MM.1S (cell line): ENCODE measurements at regions not wholly inside any gene's neighbourhood (a gene's known extent, or its start where the extent isn't known, plus 50 kb on each side); places are given as distances from the start of the nearest gene placed in this dataset.

Source experiments
- DNase-seq: peaks from one replicate; pipeline ENCODE4 v3.0.0-alpha.2; 2015
- H2AFZ ChIP-seq: fragments of 300-600 bp; sonication (generic); 2 replicates; pipeline ENCODE4 v1.6.0; 2016; ENCODE audit warnings: antibody characterized with exemption, low read length
- H3F3A ChIP-seq: fragments of 300-600 bp; sonication (generic); 2 replicates; pipeline ENCODE4 v1.6.1; 2016; ENCODE audit warnings: mild to moderate bottlenecking, antibody characterized with exemption, low read length, moderate library complexity, mixed read lengths; ENCODE audit not compliant: insufficient read depth
- H3K27ac ChIP-seq: fragments of 300-600 bp; sonication (generic); 2 replicates; pipeline ENCODE4 v1.5.1; 2016; ENCODE audit warnings: mild to moderate bottlenecking, low read length
- H3K27me3 ChIP-seq: fragments of 300-600 bp; sonication (generic); replicated peaks from 2 replicates; pipeline ENCODE4 v1.6.0; 2016; ENCODE audit warnings: low read length; ENCODE audit not compliant: insufficient read depth
- H3K36me3 ChIP-seq: fragments of 300-600 bp; sonication (generic); replicated peaks from 2 replicates; pipeline ENCODE4 v1.6.1; 2016; ENCODE audit warnings: mild to moderate bottlenecking, low read length, mixed read lengths; ENCODE audit not compliant: insufficient read depth
- H3K4me1 ChIP-seq: fragments of 300-600 bp; sonication (generic); 2 replicates; pipeline ENCODE4 v1.6.1; 2016; ENCODE audit warnings: low read length, mixed read lengths
- H3K4me2 ChIP-seq: fragments of 300-600 bp; sonication (generic); 2 replicates; pipeline ENCODE4 v1.6.0; 2016; ENCODE audit warnings: low read depth, low read length
- H3K4me3 ChIP-seq: fragments of 300-600 bp; sonication (generic); 2 replicates; pipeline ENCODE4 v1.5.1; 2016; ENCODE audit warnings: low read length, mixed read lengths
- H3K79me2 ChIP-seq: fragments of 300-600 bp; sonication (generic); 2 replicates; pipeline ENCODE4 v1.6.1; 2016; ENCODE audit warnings: mixed run types, low read length, mixed read lengths
- H3K9ac ChIP-seq: fragments of 300-600 bp; sonication (generic); 2 replicates; pipeline ENCODE4 v1.6.1; 2016; ENCODE audit warnings: low read length, mixed read lengths
- H3K9me2 ChIP-seq: fragments of 300-600 bp; sonication (generic); replicated peaks from 2 replicates; pipeline ENCODE4 v1.6.1; 2016; ENCODE audit warnings: mild to moderate bottlenecking, low read length, mixed read lengths; ENCODE audit not compliant: insufficient read depth
- H3K9me3 ChIP-seq: fragments of 300-600 bp; sonication (generic); replicated peaks from 2 replicates; pipeline ENCODE4 v1.6.1; 2016; ENCODE audit warnings: mild to moderate bottlenecking, low read length, mixed read lengths; ENCODE audit not compliant: insufficient read depth
- H4K20me1 ChIP-seq: fragments of 300-600 bp; sonication (generic); 2 replicates; pipeline ENCODE4 v1.6.1; 2016; ENCODE audit warnings: mild to moderate bottlenecking, low read length, moderate library complexity, mixed read lengths; ENCODE audit not compliant: insufficient read depth
- CTCF ChIP-seq: fragments of 300-600 bp; sonication (generic); IDR thresholded peaks from 2 replicates; pipeline ENCODE4 v1.5.1; 2016; ENCODE audit warnings: antibody characterized with exemption, low read length, mixed read lengths
- EZH2 ChIP-seq: fragments of 300-600 bp; sonication (generic); optimal IDR thresholded peaks from 2 replicates; pipeline ENCODE3; 2017; ENCODE audit warnings: low read depth, mild to moderate bottlenecking, antibody characterized with exemption, low read length, mixed read lengths
- EZH2phosphoT487 ChIP-seq: fragments of 300-600 bp; sonication (generic); IDR thresholded peaks from 2 replicates; pipeline ENCODE4 v1.6.1; 2018; ENCODE audit warnings: antibody characterized with exemption, low read length

- TF ChIP-seq CTCF = no peak
- TF ChIP-seq EZH2 = no peak
- TF ChIP-seq EZH2phosphoT487 = no peak
- no peak for DNase-seq
- Histone ChIP-seq H3K27me3 (no peaks in the 10 kb centered on the region), H3K27ac (no peak overlapping the region), H2AFZ (no peak overlapping the region), H3K4me3 (no peak overlapping the region), H3K4me1 (no peaks in the 10 kb centered on the region), H3K9me3 (no peaks in the 10 kb centered on the region), H3K9ac (no peak overlapping the region), H3K9me2 (no peaks in the 10 kb centered on the region), H4K20me1 (no peaks in the 10 kb centered on the region), H3K4me2 (no peak overlapping the region), H3F3A (no peaks in the 10 kb centered on the region), H3K36me3 (no peaks in the 10 kb centered on the region), H3K79me2 (no peaks in the 10 kb centered on the region)
Measured at GRCh38 chr7:152975076-152975475, 215.5 kb downstream of the ACTR3B start.

- DNase-seq = no peak
Measured at GRCh38 chr7:152979376-152979775, 219.8 kb downstream of the ACTR3B start.

GRCh38 chr7:152984421-152984820, 224.9 kb downstream of the ACTR3B start:
- H3K4me3 ChIP-seq = no peak overlapping the region
- no peaks in the 10 kb centered on the region for H3F3A ChIP-seq
- no peak for TF ChIP-seq EZH2phosphoT487
- TF ChIP-seq EZH2 = no peak
- no peak for TF ChIP-seq CTCF
- H2AFZ ChIP-seq = no peak overlapping the region
- no peaks in the 10 kb centered on the region for H3K36me3 ChIP-seq
- H3K4me1 ChIP-seq = no peaks in the 10 kb centered on the region
- H3K9me2 ChIP-seq = no peaks in the 10 kb centered on the region
- no peak for DNase-seq
- H3K27ac ChIP-seq = no peak overlapping the region
- H4K20me1 ChIP-seq = no peaks in the 10 kb centered on the region
- H3K9ac ChIP-seq = no peak overlapping the region
- no peaks in the 10 kb centered on the region for H3K27me3 ChIP-seq
- H3K9me3 ChIP-seq = no peaks in the 10 kb centered on the region
- no peak overlapping the region for H3K4me2 ChIP-seq
- H3K79me2 ChIP-seq = no peaks in the 10 kb centered on the region

More at GRCh38 chr7:152979376-152979775, 219.8 kb downstream of the ACTR3B start:
- Histone ChIP-seq H2AFZ (no peak overlapping the region), H3K9ac (no peak overlapping the region), H3K27ac (no peak overlapping the region), H3K79me2 (no peaks in the 10 kb centered on the region), H3F3A (no peaks in the 10 kb centered on the region), H3K4me1 (no peaks in the 10 kb centered on the region), H3K9me2 (no peaks in the 10 kb centered on the region), H3K9me3 (no peaks in the 10 kb centered on the region), H3K36me3 (no peaks in the 10 kb centered on the region), H3K4me3 (no peak overlapping the region), H4K20me1 (no peaks in the 10 kb centered on the region), H3K27me3 (no peaks in the 10 kb centered on the region), H3K4me2 (no peak overlapping the region)
- no peak for TF ChIP-seq EZH2
- TF ChIP-seq CTCF = no peak
